Esophagus squamous epithelium (tissue), 4 donors: ENCODE measurements at regions not wholly inside any gene's neighbourhood (a gene's known extent, or its start where the extent isn't known, plus 50 kb on each side); places are given as distances from the start of the nearest gene placed in this dataset.

Experiments used
- CTCF ChIP-seq, 6 experiments: fragments of 450-650 bp in 4 of 6; fragments of 200-600 bp in 2 of 6; sonication (generic) in 2 of 6; IDR thresholded peaks; one replicate each; pipeline ENCODE4 v1.5.1; 2016 to 2019; ENCODE audit warnings: antibody characterized with exemption in 6 of 6, mild to moderate bottlenecking in 4 of 6, moderate library complexity in 4 of 6
- POLR2A ChIP-seq, 4 donors: fragments of 450-650 bp; IDR thresholded peaks; one replicate each; pipeline ENCODE4 v1.6.1; 2017; ENCODE audit warnings: antibody characterized with exemption in 4 of 4, mild to moderate bottlenecking in 4 of 4, moderate library complexity in 3 of 4

- TF ChIP-seq CTCF (IDR thresholded peaks at IDR 0.05) (no peak), POLR2A (IDR thresholded peaks at IDR 0.05) (no peak)
Measured at GRCh38 chr14:71229875-71230274, 322.6 kb downstream of the PCNX1 start.
